MM.1S (cell line): ENCODE measurements at regions not wholly inside any gene's neighbourhood (a gene's known extent, or its start where the extent isn't known, plus 50 kb on each side); places are given as distances from the start of the nearest gene placed in this dataset.

ENCODE experiments used
- DNase-seq: peaks from one replicate; pipeline ENCODE4 v3.0.0-alpha.2; 2015
- H2AFZ ChIP-seq: fragments of 300-600 bp; sonication (generic); 2 replicates; pipeline ENCODE4 v1.6.0; 2016; ENCODE audit warnings: antibody characterized with exemption, low read length
- H3F3A ChIP-seq: fragments of 300-600 bp; sonication (generic); 2 replicates; pipeline ENCODE4 v1.6.1; 2016; ENCODE audit warnings: mild to moderate bottlenecking, antibody characterized with exemption, low read length, moderate library complexity, mixed read lengths; ENCODE audit not compliant: insufficient read depth
- H3K27ac ChIP-seq: fragments of 300-600 bp; sonication (generic); 2 replicates; pipeline ENCODE4 v1.5.1; 2016; ENCODE audit warnings: mild to moderate bottlenecking, low read length
- H3K27me3 ChIP-seq: fragments of 300-600 bp; sonication (generic); replicated peaks from 2 replicates; pipeline ENCODE4 v1.6.0; 2016; ENCODE audit warnings: low read length; ENCODE audit not compliant: insufficient read depth
- H3K36me3 ChIP-seq: fragments of 300-600 bp; sonication (generic); replicated peaks from 2 replicates; pipeline ENCODE4 v1.6.1; 2016; ENCODE audit warnings: mild to moderate bottlenecking, low read length, mixed read lengths; ENCODE audit not compliant: insufficient read depth
- H3K4me1 ChIP-seq: fragments of 300-600 bp; sonication (generic); 2 replicates; pipeline ENCODE4 v1.6.1; 2016; ENCODE audit warnings: low read length, mixed read lengths
- H3K4me2 ChIP-seq: fragments of 300-600 bp; sonication (generic); 2 replicates; pipeline ENCODE4 v1.6.0; 2016; ENCODE audit warnings: low read depth, low read length
- H3K4me3 ChIP-seq: fragments of 300-600 bp; sonication (generic); 2 replicates; pipeline ENCODE4 v1.5.1; 2016; ENCODE audit warnings: low read length, mixed read lengths
- H3K79me2 ChIP-seq: fragments of 300-600 bp; sonication (generic); 2 replicates; pipeline ENCODE4 v1.6.1; 2016; ENCODE audit warnings: mixed run types, low read length, mixed read lengths
- H3K9ac ChIP-seq: fragments of 300-600 bp; sonication (generic); 2 replicates; pipeline ENCODE4 v1.6.1; 2016; ENCODE audit warnings: low read length, mixed read lengths
- H3K9me2 ChIP-seq: fragments of 300-600 bp; sonication (generic); replicated peaks from 2 replicates; pipeline ENCODE4 v1.6.1; 2016; ENCODE audit warnings: mild to moderate bottlenecking, low read length, mixed read lengths; ENCODE audit not compliant: insufficient read depth
- H3K9me3 ChIP-seq: fragments of 300-600 bp; sonication (generic); replicated peaks from 2 replicates; pipeline ENCODE4 v1.6.1; 2016; ENCODE audit warnings: mild to moderate bottlenecking, low read length, mixed read lengths; ENCODE audit not compliant: insufficient read depth
- H4K20me1 ChIP-seq: fragments of 300-600 bp; sonication (generic); 2 replicates; pipeline ENCODE4 v1.6.1; 2016; ENCODE audit warnings: mild to moderate bottlenecking, low read length, moderate library complexity, mixed read lengths; ENCODE audit not compliant: insufficient read depth
- CTCF ChIP-seq: fragments of 300-600 bp; sonication (generic); IDR thresholded peaks from 2 replicates; pipeline ENCODE4 v1.5.1; 2016; ENCODE audit warnings: antibody characterized with exemption, low read length, mixed read lengths
- EZH2 ChIP-seq: fragments of 300-600 bp; sonication (generic); optimal IDR thresholded peaks from 2 replicates; pipeline ENCODE3; 2017; ENCODE audit warnings: low read depth, mild to moderate bottlenecking, antibody characterized with exemption, low read length, mixed read lengths
- EZH2phosphoT487 ChIP-seq: fragments of 300-600 bp; sonication (generic); IDR thresholded peaks from 2 replicates; pipeline ENCODE4 v1.6.1; 2018; ENCODE audit warnings: antibody characterized with exemption, low read length

- H3K4me2 ChIP-seq: no peak overlapping the region
- no peaks in the 10 kb centered on the region for H3K4me1 ChIP-seq
- no peak for TF ChIP-seq EZH2
- no peak for TF ChIP-seq EZH2phosphoT487
- TF ChIP-seq CTCF: no peak
- no peaks in the 10 kb centered on the region for H4K20me1 ChIP-seq
- H3K4me3 ChIP-seq: no peak overlapping the region
- H3K36me3 ChIP-seq: no peaks in the 10 kb centered on the region
- no peaks in the 10 kb centered on the region for H3K9me2 ChIP-seq
- no peaks in the 10 kb centered on the region for H3K27me3 ChIP-seq
- H3K79me2 ChIP-seq: no peaks in the 10 kb centered on the region
- H3K9ac ChIP-seq: no peak overlapping the region
- no peak overlapping the region for H2AFZ ChIP-seq
- no peak overlapping the region for H3K27ac ChIP-seq
- H3K9me3 ChIP-seq: no peaks in the 10 kb centered on the region
- DNase-seq: no peak
- no peaks in the 10 kb centered on the region for H3F3A ChIP-seq
Measured at GRCh38 chr2:18282026-18282425, 278.4 kb downstream of the RDH14 start.

GRCh38 chr2:18276583-18277075 lies 283.8 kb downstream of the RDH14 start:
- DNase-seq: no peak

GRCh38 chr2:18273205-18273604 lies 287.2 kb downstream of the RDH14 start:
- no peaks in the 10 kb centered on the region for H3K9me3 ChIP-seq
- H3F3A ChIP-seq: no peaks in the 10 kb centered on the region
- no peak overlapping the region for H2AFZ ChIP-seq
- H4K20me1 ChIP-seq: no peaks in the 10 kb centered on the region
- H3K4me1 ChIP-seq: no peaks in the 10 kb centered on the region
- no peaks in the 10 kb centered on the region for H3K27me3 ChIP-seq
- H3K36me3 ChIP-seq: no peaks in the 10 kb centered on the region
- H3K9ac ChIP-seq: no peak overlapping the region
- no peak overlapping the region for H3K27ac ChIP-seq
- H3K4me3 ChIP-seq: no peak overlapping the region
- TF ChIP-seq EZH2: no peak
- TF ChIP-seq CTCF: no peak
- no peak for TF ChIP-seq EZH2phosphoT487
- no peaks in the 10 kb centered on the region for H3K79me2 ChIP-seq
- H3K4me2 ChIP-seq: no peak overlapping the region
- no peak for DNase-seq
- H3K9me2 ChIP-seq: no peaks in the 10 kb centered on the region

More at GRCh38 chr2:18276583-18277075, 283.8 kb downstream of the RDH14 start:
- Histone ChIP-seq H3K36me3 (no peaks in the 10 kb centered on the region), H3K9me2 (no peaks in the 10 kb centered on the region), H3K4me1 (no peaks in the 10 kb centered on the region), H3K9me3 (no peaks in the 10 kb centered on the region), H3K4me3 (no peak overlapping the region), H3K79me2 (no peaks in the 10 kb centered on the region), H3F3A (no peaks in the 10 kb centered on the region), H3K27ac (no peak overlapping the region), H2AFZ (no peak overlapping the region), H4K20me1 (no peaks in the 10 kb centered on the region), H3K27me3 (no peaks in the 10 kb centered on the region), H3K9ac (no peak overlapping the region), H3K4me2 (no peak overlapping the region)
- no peak for TF ChIP-seq EZH2
- no peak for TF ChIP-seq CTCF
- no peak for TF ChIP-seq EZH2phosphoT487
